ENCODE measurements at regions not wholly inside any gene's neighbourhood (a gene's known extent, or its start where the extent isn't known, plus 50 kb on each side); places are given as distances from the start of the nearest gene placed in this dataset.
"Not testable (repeated sequence)": the region's sequence is repeated elsewhere in the genome, so short reads cannot be mapped to it uniquely, and the experiment has no call there.

DNA sequence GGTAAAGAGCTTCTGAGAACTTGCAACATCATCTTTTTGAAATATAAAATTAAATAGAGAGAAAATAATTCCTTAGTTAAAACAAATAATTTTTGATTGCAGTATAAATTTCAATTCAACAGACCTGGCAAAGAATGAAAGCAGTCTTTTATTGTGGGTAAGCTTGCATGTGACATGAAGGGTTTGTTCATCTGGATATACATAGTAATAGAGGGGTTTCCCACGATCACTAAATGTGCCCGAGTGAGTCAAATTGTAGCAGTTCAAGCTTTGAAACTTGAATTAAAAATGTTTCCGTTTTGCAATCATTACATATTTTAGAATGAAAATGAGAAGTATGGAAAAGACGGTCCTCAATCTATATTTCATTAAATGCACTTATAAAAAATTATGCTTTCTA lies 658.4 kb upstream of the MBL2 start:
- DNase-seq (ENCODE audit: low read depth), result no peak

DNA sequence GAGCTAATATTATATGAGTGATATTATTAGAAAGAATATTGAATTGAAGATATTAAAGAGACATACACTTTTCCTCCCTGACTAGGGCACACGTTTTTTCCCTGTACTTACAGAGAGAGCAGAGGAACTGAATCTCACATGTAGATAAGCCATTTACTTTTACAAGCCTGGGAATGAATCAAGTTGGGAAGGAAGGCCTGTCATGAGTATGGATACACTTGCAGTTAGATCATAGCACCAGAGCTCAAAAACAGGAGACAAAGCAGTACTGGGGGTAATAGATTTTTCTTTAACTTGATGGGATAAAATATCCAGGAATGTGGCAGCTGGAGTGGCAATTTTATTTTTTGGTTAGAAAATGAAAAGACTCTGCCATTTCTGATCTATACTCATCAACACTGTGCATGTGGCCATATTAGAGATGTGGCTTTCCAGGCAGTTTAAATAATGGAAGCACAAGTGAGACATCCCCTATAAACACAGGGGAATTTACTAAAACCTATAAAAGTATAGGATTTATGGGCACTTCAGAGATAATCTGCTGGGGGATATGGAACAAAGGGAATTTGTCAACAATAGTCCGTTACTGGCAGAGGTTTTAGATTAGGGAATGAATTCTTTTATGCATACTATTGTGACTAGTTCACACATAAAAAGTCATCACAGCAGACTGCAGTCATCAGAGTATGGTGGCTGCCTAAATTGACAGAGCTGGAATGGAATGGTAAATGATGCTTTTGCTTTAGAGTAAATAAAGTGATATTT lies 657.7 kb upstream of the MBL2 start:
- DNase-seq (ENCODE audit: low read depth), result no peak

DNA sequence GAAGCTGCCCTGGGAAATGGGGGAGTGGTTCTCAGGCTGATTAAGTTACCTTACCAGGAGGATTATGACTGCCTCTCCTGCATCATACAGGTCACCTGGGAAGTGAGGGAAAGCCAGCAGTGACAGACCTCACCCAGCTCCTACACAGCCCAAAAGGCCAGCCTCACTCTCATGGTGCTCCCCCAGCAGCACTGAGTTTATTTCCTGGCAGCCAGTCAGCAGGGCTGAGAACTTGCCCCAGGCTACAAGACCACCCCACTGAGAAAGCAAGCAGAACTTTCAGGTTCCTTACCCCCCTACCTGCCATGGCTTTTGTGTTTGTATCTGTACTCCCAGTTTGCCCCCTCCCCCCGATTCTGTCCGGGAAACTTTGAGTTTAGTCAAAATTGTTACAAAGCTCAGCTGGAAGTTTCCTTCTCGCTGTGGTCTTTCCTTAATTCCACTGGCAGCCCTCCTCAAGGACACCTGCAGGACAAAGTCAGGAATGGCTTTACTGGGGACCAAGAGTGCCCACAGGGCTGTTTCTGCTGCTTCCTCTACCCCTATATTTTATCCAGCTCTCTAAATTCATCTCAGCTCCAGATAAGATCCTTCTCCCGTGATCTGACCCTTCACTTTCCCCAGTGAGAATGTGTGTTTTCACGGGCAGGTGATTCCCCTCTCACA lies 649.8 kb upstream of the MBL2 start:
- no peak for DNase-seq (ENCODE audit: low read depth)

DNA sequence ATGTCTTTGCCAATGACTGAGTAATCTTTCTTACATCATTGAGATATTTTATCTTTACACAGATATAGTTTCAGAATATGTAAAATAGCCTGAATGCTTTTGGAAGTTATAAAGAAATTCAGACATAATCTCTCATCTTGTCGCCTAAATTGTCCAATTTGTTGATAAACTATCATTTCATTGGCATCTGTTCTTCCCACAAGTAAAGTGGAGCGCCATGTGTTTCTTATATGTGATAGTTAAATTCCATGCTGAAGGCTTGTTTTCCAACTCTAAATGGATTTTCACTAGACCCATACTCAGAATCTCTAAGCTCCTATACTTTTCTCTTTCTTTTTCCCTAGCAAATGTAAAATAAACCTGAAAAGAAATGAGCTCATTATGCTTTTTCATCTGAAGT lies 640.1 kb upstream of the MBL2 start:
- DNase-seq (ENCODE audit: low read depth), result no peak

DNA sequence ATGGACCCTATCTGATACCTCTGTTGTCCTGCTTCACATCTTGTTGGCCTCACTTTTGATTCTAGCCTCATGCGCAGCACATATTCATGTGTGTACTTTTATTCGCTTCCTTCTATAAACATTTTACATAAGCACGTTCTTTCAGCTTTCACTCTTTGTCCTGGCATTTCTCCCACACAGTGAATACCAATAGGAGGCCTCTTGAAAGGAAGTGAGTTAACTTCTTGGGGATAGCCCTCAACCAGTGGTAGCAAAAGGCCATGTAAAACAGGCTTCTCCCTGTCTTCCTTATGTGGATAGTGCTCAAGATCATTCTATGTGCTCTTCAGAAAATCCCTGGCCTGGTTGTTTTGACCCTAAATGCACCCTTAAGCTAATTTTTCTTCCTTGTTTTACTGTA lies 633.9 kb upstream of the MBL2 start:
- no peak for DNase-seq (ENCODE audit: low read depth)

DNA sequence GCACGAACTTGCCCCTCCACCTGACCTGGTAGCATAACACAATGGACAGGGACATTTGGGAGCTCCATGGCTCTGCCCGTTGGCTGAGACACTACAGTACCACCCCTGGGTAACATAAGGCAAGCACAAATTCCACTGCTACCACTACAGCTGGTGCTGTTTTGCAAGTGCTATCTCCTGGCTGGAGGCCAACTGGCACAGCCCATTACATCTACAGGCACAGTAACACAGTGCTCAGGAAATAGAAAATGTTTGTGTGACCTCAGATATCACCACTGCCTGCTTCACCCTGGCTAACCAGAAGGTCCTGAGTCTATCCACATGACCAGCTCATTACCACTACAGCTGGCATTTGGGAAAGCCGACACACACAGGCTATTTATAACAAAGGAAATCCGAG lies 631.1 kb upstream of the MBL2 start:
- no peak for DNase-seq (ENCODE audit: low read depth)

DNA sequence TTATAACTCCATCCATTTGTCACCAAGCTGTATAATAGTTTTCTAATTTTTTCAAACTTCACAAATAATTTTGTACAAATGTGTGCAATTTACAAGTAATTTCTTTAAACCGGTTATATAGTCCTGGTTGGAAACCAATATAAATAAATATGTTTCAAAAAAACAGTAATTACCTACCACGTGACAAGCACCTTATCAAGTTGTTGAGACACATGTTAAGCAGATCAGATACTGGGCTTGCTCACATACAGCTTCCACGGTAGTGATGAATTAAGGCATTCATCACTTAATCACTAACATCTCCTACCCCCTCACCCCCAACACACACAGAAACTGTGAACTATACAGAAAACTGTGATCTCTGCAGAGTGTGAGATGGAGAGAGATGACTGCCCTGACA lies 630.0 kb upstream of the MBL2 start:
- DNase-seq (ENCODE audit: low read depth), result no peak

DNA sequence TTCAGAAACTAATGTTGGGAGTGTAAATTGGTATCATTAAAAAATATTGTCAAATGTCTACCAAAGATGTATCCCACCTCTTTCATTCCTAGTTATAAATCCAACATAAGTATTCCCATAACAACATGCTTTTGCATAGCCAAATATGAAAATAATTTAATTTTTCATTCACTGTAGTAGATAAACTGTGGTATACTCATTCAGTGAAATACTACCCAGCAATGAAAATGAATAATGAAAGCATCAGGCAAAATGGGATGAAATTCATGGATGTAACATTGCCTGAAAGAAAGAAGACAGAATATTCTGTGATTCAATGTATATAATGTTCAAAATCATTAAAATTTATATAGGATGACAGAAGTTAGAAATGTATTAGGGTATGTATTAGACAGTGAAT lies 629.0 kb upstream of the MBL2 start:
- DNase-seq (ENCODE audit: low read depth), result no peak

DNA sequence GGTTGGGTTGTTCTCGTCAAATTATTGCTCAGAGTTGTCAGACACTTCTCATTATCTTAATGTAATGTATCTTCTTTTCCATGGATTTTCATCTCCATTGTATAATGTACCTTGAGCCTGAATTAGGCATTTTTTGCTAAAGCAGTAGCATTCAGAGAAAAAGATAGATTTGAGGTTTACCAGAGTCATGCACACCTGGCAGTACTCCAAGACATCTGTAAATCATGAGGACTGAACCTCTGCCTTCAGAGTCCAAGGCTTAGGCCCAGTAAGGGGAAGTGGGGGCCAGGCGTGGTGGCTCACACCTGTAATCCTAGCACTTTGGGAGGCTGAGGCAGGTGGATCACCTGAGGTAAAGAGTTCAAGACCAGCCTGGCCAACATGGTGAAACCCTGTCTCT lies 624.3 kb upstream of the MBL2 start:
- DNase-seq (ENCODE audit: low read depth), result no peak

DNA sequence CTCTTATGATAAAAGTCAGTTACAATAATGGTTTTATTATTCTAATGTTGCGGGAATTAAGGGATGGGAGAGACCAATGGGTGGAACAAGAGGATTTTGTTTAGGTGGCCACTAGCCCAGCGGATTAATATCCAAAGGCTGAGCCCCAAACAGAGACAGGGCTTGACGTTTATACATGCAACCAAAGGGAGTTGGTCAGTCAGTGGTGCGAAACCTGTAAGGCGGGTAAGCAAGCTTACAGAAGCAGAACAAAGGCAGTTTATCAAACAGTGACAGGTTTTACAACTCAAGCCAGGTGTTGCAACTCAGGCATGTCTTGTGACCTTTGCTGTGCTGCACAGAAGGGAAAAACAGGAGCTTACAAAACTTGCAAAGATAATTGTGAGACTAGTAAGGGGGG lies 622.9 kb upstream of the MBL2 start:
- DNase-seq (ENCODE audit: low read depth), result no peak

DNA sequence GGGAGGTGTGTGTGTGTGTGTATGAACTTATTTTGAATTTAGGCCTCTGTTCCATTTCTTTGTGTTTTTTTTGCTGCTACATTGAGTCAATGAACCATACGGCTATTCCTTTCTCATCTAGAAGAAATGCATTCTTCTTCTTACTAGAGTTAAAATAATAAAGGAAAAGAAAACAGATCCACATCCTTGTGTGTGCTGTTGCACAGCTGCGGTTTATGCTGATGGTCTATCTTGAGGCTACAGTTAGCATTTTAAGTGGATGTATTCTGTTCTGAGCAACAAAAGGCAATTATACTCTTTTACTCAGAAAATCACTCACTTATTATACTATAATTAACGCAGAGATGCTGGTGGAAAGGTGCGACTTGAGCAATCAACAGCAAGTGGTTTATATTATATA lies 615.0 kb upstream of the MBL2 start:
- DNase-seq (ENCODE audit: low read depth), result no peak

DNA sequence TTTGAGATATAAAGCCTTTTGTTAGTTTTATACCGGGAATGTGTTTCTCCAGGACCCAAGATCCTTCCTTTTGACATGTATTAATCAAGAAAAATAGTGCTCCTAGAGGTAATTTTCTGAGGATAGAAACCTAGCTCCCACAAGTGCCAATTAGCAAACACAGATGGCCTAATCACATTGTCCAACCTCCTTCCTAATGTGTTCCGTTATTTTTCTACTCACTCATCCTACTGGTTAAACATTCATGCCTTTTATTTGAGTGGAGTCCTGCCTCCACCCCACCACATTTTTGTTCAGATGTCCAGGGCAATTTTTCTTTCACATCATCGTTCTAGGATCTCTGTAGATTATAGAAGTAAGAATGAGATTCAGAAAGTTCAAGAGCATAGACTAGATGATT lies 610.0 kb upstream of the MBL2 start:
- no peak for DNase-seq (ENCODE audit: low read depth)

DNA sequence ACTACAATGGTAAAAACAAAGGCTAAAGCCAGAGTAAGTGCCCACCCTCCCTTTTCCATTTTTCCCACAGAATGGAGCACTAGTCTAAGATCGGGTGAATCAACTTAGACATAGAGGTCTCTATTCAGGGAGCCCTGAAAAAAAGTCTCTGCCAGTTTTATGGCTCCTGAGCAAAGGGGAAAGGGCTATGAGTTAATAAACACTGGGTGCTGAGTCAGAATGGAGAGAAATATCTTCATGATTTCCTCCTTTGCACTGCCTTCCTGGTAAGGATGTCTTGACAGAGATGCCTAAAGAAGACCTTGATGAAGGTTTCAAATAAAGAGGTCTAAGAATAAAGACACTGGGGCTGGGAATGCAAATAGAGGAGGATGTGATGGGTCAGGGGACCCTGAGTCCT lies 607.4 kb upstream of the MBL2 start:
- no peak for DNase-seq (ENCODE audit: low read depth)

DNA sequence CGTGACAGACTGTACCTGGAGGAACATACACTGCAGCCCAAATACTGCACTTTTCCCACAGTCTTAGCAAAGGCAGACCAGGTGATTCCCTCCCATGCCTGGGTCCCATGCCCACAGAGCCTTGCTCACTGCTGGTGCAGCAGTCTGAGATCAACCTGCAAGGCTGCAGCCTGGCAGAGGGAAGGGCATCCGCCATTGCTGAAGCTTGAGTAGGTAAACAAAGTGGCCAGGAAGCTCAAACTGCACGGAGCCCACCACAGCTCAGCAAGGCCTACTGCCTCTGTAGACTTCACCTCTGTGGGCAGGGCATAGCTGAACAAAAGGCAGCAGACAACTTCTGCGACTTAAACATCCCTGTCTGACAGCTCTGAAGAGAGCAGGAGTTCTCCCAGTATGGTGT lies 597.8 kb upstream of the MBL2 start:
- no peak for DNase-seq (ENCODE audit: low read depth)

DNA sequence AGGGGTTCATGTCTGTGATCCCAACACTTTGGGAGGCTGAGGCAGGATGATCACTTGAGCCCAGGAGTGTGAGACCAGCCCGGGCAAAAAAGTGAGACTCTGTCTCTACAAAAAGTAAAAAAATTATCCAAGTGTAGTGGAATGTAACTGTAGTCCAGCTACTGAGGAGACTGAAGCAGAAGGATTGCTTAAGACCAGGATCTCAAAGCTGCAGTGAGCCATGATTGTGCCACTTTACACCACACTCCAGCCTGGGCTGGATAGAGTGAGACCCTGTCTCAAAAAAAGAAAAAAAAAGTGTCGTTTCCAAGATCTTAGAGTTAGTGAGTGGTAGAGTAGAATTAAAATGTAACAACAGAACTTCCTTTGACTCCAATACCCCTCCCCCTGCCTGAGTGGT lies 589.4 kb upstream of the MBL2 start:
- no peak for DNase-seq (ENCODE audit: low read depth)

DNA sequence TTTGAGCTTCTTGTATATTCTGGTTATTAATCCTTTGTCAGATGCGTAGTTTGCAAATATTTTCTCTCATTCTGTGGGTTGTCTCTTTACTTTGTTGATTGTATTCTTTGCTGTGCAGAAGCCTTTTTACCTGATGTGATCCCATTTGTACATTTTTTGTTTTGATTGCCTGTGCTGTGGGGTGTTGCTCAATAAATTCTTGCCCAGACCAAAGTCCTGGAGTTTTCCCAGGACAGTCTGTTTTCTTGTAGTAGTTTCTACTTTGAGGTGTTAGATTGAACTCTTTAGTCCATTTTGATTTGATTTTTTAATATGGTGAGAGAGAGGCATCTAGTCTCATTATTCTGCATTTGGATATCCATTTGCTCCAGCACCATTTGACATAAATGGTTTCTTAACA lies 588.7 kb upstream of the MBL2 start:
- no peak for DNase-seq (ENCODE audit: low read depth)

DNA sequence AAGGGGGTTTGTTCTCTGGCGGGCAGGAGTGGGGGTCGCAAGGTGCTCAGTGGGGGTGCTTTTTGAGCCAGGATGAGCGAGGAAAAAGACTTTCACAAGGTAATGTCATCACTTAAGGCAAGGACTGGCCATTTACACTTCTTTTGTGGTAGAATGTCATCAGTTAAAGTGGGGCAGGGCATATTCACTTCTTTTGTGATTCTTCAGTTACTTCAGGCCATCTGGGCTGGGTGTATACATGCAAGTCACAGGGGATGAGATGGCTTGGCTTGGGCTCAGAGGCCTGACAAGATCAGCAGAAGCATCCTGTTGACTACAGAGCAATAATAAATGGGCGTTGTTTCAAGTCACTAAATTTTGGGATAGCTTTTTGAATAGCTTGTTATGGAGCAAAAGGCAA lies 586.4 kb upstream of the MBL2 start:
- not testable (repeated sequence) for DNase-seq (ENCODE audit: low read depth)

DNA sequence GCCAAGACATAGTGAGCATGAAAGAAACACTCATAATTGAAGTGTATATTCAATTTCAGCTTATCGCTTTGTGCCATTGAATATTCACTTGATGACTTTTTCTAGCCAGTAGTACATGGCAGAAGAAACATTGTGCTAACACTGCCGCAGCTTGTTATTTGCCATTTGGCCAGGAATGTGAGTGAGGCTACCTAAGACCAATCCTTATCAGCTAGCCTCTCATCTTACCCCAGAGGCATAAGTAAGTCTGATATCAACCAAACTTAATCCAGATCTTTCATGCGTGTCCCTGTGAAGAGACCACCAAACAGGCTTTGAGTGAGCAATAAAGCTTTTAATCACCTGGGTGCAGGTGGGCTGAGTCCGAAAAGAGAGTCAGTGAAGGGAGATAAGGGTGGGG lies 586.0 kb upstream of the MBL2 start:
- no peak for DNase-seq (ENCODE audit: low read depth)

DNA sequence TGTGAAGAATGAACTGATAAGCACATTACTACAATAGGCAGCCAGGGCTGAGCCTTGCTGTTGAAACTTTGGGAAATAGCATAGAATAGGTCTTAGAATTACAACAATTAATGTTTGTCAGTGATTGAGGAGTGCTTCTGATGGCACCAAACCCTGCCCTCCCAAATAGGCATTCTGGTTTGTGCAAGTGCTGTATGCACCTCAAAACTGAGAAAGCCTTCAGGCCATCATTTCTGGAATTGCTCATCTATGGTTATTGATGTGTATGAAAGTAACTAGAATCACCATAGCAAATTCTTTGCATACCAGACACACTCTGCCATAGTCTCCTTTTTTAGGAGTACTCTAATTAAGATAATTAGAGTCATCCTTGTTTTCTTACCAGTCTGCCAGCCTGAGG lies 585.0 kb upstream of the MBL2 start:
- no peak for DNase-seq (ENCODE audit: low read depth)

DNA sequence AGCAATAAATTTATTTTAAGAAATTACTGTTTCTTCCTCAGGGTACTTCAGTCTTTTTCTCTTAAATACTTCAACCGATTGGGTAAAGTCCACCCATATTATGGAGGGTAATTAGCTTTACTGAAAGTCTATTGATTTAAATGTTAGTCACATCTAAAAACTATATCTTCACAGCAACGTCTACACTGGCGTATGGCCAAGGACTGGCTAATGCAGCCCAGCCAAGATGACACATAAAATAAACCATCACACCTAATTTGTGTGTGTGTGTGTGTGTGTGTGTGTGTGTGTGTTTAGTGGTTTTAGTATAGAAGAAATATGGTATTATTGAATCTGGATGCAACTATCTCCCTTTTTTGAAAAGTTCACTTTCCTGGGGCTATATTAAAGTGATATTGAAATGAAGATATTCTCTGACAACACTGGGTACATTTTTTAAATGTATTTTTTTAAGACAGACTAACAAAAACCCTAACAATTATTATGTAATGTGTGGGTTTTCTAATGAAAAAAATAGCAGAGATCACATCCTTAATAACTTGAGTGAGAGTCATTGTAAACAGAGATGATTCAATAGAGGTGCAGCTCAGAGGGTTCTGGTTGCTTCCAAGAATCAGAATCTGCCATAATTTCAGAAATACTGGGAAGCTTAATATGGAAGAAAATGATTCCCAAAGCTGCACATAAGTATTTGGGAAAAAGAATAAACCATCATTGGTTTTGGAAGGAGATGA lies 584.2 kb upstream of the MBL2 start:
- no peak for DNase-seq (ENCODE audit: low read depth)

DNA sequence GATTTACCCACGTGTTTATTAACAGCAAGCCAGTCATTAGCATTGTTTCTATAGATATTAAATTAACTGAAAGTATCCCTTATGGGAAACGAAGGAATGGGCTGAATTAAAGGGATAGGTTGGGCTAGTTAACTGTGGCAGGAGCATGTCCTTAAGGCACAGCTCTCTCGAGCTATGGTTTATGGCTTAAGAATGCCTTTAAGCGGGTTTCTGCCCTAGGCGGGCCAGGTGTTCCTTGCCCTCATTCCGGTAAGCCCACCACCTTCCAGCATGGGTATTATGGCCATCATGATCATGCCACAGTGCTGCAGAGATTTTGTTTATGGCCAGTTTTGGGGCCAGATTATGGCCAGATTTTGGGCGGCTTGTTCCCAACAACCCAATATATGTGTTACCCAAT lies 569.9 kb upstream of the MBL2 start:
- not testable (repeated sequence) for DNase-seq (ENCODE audit: low read depth)

DNA sequence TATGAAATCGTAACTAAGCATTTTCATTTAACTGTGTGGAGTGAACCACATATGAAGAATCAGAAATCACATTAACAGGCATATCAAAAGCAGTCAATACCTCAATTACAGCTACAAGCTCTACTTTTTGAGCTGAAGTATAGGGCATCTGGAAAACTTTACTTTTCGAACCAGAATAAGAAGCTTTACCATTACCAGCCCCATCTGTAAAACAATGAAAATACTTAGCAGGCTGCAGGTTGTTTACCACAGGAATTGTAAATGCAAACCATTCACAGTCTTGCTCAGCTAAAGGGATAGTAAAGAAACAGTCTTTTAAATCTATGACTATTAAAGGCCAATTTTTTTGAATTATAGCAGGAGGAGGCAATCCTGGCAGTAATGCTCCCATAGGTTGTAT lies 565.6 kb upstream of the MBL2 start:
- DNase-seq (ENCODE audit: low read depth), result not testable (repeated sequence)

DNA sequence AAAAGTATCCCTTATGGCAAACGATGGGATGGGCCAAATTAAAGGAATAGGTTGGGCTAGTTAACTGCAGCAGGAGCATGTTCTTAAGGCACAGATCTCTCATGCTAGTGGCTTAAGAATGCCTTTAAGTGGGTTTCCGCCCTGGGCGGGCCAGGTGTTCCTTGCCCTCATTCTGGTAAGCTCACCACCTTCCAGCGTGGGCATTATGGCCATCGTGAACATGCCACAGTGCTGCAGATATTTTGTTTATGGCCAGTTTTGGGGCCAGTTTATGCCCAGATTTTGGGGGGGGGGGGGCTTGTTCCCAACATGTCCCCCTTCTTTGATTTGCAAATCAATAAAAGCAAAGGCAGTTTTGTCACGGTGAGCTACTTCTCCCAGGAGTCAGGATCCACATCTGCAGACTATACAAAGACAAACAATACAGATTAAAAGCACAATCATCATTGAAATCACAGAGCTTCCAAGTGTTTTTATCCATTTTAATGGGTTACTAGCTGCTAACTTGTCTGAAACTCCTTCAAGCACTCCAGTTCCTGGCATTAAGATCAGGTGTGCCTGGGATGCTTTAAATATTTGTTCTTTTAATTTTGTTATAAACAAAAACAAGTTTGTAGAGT lies 563.3 kb upstream of the MBL2 start:
- not testable (repeated sequence) for DNase-seq (ENCODE audit: low read depth)
